Rectal smooth muscle tissue (tissue), 1 donor: ENCODE measurements at regions not wholly inside any gene's neighbourhood (a gene's known extent, or its start where the extent isn't known, plus 50 kb on each side); places are given as distances from the start of the nearest gene placed in this dataset.

Experiments used
- H3K27ac ChIP-seq: one replicate; pipeline ENCODE4 v1.7.0; 2013; ENCODE audit warnings: low read depth, low read length, inconsistent platforms
- H3K27me3 ChIP-seq: one replicate; pipeline ENCODE4 v1.7.0; 2013; ENCODE audit warnings: low read length; ENCODE audit not compliant: control insufficient read depth, insufficient read depth
- H3K36me3 ChIP-seq: one replicate; pipeline ENCODE4 v1.7.0; 2013; ENCODE audit warnings: low read length; ENCODE audit not compliant: control insufficient read depth, insufficient read depth
- H3K4me1 ChIP-seq: one replicate; pipeline ENCODE4 v1.7.0; 2013; ENCODE audit warnings: low read length; ENCODE audit not compliant: control insufficient read depth, insufficient read depth
- H3K4me3 ChIP-seq: one replicate; pipeline ENCODE4 v1.7.0; 2013; ENCODE audit warnings: low read length
- H3K9ac ChIP-seq: one replicate; pipeline ENCODE4 v1.7.0; 2013; ENCODE audit warnings: low read length

DNA sequence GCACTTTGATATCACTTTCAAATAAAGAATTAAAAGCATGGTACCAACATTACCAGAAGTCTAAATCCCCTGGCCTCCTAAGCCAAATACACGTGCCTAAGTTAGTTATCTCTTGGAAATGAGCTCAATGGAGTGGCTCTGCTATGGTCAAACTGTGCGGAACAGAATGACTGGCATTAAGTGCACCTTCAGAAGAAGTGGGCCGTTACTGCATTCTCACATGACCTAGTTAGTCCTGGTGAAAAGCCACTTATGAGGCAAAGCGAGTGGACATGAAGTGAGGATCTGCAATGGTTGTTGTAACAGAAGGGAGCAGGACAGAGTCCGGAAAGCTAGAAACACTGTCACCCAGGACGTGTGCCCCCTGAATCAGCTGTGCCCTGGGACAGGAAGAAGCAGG lies 633.1 kb downstream of the IRX1 start:
- Histone ChIP-seq H3K27me3 (no peaks in the 10 kb centered on the region), H3K27ac (no peak overlapping the region), H3K4me3 (no peak overlapping the region), H3K4me1 (no peaks in the 10 kb centered on the region), H3K9ac (no peak overlapping the region), H3K36me3 (no peaks in the 10 kb centered on the region)

DNA sequence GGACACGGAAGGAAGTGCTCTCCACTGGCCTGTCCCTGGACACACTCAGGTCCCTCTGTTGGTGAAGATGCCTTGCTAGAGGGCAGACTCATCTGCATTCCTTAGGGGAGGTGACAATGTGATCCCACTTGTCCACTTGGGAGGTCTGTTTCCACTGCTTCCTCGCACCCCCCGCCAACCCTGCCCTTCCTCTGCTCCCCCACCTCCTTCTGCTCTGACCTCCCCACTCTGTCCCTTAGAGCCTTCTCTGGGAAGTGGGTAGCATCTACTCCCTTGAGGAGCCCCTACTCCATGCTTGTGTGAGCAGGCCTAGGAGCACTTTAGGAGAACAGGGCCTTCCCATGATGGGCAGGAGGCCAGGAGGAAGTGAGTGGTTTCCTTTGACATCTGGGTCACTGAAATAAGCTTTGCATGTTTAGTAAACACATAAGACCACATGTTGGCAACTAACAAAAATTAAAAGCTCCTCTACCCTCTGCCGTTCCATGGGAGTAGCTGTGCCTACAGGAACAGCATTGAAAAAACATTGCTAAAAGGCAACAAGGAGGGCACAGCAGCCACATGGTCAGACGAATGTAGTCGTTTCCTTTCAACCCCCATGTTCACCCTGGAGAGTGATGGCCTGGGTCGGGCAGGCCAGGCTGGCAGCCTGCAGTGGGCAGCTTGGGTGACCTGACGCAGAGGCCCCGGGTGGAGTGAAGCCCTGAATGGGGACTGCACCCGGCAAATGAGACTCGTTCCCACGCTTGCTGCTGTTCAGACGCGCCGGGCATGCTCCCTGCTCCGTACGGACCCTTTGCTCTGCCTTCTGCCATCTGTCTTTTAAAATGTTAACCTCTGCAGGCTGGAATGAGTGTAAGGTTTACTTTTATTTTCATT lies 634.0 kb downstream of the IRX1 start:
- no peak overlapping the region for H3K4me3 ChIP-seq
- H3K9ac ChIP-seq = no peak overlapping the region
- no peaks in the 10 kb centered on the region for H3K4me1 ChIP-seq
- H3K27ac ChIP-seq = no peak overlapping the region
- no peaks in the 10 kb centered on the region for H3K36me3 ChIP-seq
- no peaks in the 10 kb centered on the region for H3K27me3 ChIP-seq

DNA sequence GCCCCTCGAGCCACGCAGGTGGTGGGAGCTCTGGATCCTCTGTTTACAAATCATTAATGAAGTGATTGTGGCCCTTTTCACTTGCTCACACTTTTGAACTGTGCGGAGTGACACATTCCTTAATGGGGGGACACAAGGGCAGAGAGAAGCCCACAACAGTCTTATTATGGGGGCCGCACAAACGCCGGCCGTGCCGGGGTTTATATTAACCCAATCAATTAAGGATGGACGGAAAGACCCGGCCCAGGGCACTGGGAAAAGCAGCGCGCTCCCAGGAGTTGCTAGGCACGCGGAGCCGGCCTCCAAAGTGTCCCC lies 634.8 kb downstream of the IRX1 start:
- Histone ChIP-seq H3K27ac (no peak overlapping the region), H3K9ac (no peak overlapping the region), H3K4me3 (no peak overlapping the region)

DNA sequence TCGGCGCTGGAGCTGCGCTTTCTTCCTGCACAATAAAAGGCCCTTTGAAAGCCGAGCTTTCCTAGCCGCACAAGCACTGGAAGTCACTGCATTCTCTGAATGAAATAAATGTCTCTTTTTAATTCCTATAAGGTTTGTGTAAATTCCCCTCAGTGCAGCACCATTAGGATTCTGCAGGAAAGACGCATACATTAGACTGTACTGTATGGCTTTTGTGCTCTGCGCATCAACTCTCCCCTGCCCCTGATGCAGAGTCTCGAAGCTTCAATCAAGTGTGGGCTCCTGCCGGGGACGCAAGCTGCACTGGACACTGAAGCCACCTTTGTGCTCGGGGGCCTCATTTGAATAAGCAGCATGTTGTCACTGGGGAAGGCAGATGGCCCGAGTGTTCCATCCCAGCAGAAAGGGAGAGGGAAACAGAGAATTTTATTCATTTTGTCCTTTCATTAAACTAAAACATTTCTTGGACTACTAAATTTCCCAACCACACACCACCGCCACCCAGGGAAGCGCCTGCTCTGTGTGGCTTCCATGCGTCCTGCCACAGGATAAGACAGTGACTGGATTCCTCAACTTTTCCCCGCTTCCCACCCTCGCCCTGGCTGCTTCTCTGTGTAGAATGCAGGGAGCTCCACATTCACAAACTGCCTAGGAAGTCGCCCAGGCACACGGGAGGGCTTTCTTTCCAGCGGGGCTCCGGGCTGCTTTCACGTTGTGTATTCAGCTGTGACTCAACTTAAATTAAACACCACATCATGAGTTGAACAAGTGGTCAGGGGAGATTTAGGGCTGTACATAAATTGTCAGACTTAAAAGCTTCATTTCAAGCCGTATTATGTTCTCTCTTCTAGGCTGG lies 635.4 kb downstream of the IRX1 start:
- Histone ChIP-seq H3K9ac (no peak overlapping the region), H3K27me3 (no peaks in the 10 kb centered on the region), H3K36me3 (no peaks in the 10 kb centered on the region), H3K4me1 (no peaks in the 10 kb centered on the region), H3K4me3 (no peak overlapping the region), H3K27ac (no peak overlapping the region)

More for the DNA sequence above, 634.8 kb downstream of the IRX1 start:
- Histone ChIP-seq H3K36me3 (no peaks in the 10 kb centered on the region), H3K27me3 (no peaks in the 10 kb centered on the region), H3K4me1 (no peaks in the 10 kb centered on the region)

DNA sequence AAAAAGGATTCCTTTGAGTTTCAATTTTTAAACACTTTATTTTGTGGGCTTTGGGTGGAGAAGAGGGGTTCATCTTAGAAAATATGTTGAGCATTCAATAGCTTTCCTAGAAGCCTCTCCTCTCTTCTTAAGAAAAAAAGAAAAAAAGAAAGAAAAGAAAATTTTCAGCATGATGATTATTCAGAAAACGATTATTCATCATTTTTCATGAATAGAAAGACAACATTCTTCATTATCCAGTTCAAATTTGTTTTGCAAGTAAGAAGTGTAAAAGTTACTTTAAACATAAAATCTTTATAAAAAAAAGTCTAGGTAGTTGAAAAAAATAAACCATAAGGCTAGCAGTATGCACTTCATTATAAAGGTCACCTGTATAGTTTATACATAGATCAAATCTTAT lies 636.5 kb downstream of the IRX1 start:
- Histone ChIP-seq H3K4me1 (no peaks in the 10 kb centered on the region), H3K36me3 (no peaks in the 10 kb centered on the region), H3K27ac (no peak overlapping the region), H3K9ac (no peak overlapping the region), H3K4me3 (no peak overlapping the region), H3K27me3 (no peaks in the 10 kb centered on the region)

DNA sequence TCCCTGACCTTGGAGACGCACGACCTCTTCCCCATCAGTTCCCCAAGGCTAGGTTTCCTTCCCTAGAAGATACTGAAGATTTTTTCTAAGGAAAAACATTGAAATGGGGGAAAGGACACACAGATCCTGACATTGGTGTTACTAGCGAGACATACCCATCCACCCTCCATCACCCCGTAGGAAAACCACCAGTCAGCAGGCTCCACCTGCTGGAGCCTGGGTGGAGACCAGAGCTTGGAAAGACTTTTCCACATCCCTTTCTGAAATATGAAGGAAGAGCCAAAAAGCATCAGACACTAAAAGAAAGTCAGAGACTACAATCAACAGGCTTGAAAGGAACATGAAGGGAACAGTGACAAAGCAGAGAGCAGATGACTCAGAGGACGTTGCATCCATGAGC lies 638.0 kb downstream of the IRX1 start:
- Histone ChIP-seq H3K27ac (no peak overlapping the region), H3K27me3 (no peaks in the 10 kb centered on the region), H3K9ac (no peak overlapping the region)

DNA sequence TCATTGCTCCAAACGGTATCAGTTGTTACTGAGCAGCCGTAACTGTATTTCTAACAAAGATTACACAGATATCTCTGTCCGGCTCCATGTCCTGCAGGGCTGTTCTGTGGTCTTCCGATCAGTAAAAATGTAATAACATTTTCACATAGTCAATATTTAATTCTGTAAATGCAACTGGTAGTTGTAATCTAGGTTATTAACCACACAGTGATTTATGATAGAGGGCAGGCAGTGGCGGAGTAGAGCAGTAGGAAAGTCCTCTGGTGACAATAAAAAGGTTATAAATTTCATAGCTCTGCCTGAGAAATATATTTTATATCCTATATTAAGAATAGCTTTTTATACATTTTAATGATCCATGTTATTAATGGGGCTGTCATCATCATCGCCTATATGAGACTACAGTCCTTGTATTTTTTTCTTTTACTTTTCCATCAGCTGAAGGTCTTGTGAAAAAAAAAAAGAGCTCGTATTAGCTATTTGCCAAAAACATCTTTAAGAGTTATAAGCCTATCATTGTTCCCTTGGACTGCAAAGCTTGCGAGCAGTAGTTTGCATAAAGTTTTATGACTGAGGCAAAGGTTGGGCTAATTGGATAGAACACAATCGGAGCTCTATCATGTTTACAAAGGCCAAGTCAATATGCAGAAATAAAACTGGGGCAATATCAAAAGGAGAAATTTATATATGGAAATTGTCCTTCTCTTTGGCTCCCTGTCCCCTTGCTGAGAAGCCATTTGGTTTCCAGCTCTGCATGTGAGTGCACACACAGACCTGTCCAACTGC lies 648.0 kb downstream of the IRX1 start:
- no peak overlapping the region for H3K9ac ChIP-seq
- H3K27ac ChIP-seq = no peak overlapping the region
- no peaks in the 10 kb centered on the region for H3K27me3 ChIP-seq
- no peaks in the 10 kb centered on the region for H3K4me1 ChIP-seq
- H3K4me3 ChIP-seq = no peak overlapping the region
- no peaks in the 10 kb centered on the region for H3K36me3 ChIP-seq

More for the DNA sequence above, 638.0 kb downstream of the IRX1 start:
- H3K4me3 ChIP-seq = no peak overlapping the region
- H3K36me3 ChIP-seq = no peaks in the 10 kb centered on the region
- no peaks in the 10 kb centered on the region for H3K4me1 ChIP-seq

DNA sequence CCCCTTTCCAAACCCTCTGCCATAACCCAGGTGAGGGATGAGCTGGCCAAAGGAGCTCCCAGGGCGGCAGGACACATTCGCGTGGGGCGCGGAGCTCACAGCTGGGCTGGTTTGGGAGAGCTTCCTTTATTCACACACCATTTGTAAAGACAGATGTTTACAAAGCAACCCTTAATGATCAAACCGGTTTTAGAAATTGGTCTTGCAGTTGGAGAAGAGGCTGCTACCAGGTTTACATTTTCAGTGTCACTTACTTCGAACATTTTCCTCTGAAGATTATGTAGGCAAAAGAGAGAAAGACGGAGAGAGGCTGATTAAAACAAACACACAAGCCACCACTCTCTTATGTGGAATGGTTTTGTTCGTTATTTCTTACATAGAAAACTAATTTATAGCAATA lies 648.7 kb downstream of the IRX1 start:
- H3K9ac ChIP-seq = no peak overlapping the region
- H3K27me3 ChIP-seq = no peaks in the 10 kb centered on the region
- H3K4me1 ChIP-seq = no peaks in the 10 kb centered on the region
- H3K36me3 ChIP-seq = no peaks in the 10 kb centered on the region
- no peak overlapping the region for H3K27ac ChIP-seq
- no peak overlapping the region for H3K4me3 ChIP-seq

DNA sequence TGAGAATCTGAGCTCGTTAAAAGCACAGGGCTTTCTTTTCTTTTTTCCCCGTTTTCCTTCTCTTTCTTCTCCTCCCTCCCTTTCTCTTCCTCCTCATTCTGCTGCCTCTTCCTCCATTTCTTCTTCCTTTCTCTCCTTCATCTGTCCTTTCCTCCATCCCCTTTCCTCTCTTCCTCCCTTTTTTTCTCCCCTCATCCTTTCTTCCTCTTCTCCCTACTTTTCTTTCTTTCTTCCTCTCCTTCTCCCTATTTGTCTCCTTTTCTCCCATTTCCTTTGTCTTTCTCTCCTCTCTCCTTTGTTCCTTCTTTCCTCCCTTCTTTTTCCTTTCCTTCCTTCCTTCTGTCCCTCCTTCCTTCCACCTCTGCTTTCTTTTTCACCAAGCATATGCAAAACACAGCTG lies 649.4 kb downstream of the IRX1 start:
- H3K27me3 ChIP-seq = no peaks in the 10 kb centered on the region
- H3K4me1 ChIP-seq = no peaks in the 10 kb centered on the region
- no peak overlapping the region for H3K27ac ChIP-seq
- no peaks in the 10 kb centered on the region for H3K36me3 ChIP-seq
- H3K9ac ChIP-seq = no peak overlapping the region
- no peak overlapping the region for H3K4me3 ChIP-seq

DNA sequence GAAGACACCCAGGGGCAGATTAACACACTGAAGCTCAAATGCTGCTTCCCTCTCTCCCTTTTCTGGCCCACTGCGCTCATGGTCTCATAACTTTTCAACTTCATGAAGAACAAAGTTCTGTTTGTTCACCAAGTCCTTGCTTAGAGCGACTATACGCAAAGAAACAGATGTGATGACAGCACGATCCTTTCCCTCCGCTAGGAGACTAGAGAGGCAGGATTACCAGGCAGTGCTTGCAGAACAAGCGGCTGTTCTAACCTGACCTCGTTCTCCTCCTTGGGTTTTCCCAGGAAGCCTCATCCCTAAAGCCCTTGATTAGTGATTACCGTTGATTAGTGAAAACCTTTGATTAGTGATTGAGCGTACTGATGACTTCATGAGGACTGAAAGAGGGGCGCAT lies 649.9 kb downstream of the IRX1 start:
- Histone ChIP-seq H3K4me3 (no peak overlapping the region), H3K27me3 (no peaks in the 10 kb centered on the region), H3K9ac (no peak overlapping the region), H3K27ac (no peak overlapping the region), H3K36me3 (no peaks in the 10 kb centered on the region), H3K4me1 (no peaks in the 10 kb centered on the region)

DNA sequence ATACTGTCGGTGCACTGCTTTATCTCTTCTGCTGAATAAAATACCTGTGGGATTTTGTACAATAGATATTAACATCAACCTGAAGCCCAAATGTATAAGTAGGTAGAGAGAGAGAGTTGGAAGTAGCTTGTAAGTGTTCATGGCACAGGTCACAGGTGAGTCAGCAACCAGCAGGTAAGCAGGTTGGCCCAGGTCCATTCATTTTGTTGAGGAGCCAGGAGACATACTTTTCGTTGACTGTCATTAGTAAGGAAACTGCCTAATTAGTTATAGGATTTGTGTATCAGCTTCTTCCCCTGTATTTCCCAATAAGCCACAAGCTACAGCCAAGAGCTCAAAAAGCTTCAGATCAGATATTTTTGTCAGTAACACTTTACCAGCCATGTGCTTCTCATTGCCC lies 650.8 kb downstream of the IRX1 start:
- no peak overlapping the region for H3K9ac ChIP-seq
- no peak overlapping the region for H3K4me3 ChIP-seq
- H3K27ac ChIP-seq = no peak overlapping the region
- no peaks in the 10 kb centered on the region for H3K36me3 ChIP-seq
- no peaks in the 10 kb centered on the region for H3K27me3 ChIP-seq
- H3K4me1 ChIP-seq = no peaks in the 10 kb centered on the region

DNA sequence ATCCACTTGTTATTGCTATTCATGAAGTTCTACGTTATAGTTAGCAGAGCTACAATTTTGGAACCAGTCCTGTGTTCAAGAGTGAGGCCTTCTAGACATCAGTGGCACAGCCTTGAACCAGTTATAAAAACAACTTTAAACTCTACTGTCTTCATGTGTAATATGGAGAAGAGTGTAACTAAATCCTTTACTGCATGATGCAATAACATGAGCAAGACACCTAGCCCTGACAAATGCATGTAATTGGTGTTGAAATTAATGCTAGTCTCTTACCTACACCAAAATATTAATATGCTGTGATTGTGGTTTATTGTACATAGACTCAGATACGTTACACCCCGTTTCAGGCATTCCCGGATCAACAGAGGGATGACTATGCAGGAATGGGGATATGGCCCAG lies 654.6 kb downstream of the IRX1 start:
- Histone ChIP-seq H3K36me3 (no peaks in the 10 kb centered on the region), H3K4me3 (no peak overlapping the region), H3K27ac (no peak overlapping the region), H3K4me1 (no peaks in the 10 kb centered on the region), H3K27me3 (no peaks in the 10 kb centered on the region), H3K9ac (no peak overlapping the region)
